GM21515 (cell line): ENCODE measurements at regions not wholly inside any gene's neighbourhood (a gene's known extent, or its start where the extent isn't known, plus 50 kb on each side); places are given as distances from the start of the nearest gene placed in this dataset.

Source experiments
- ATAC-seq: cut with Tn5 transposase; IDR thresholded peaks from one replicate; pipeline ENCODE4 v1.9.1; 2021; ENCODE audit not compliant: unreplicated experiment

DNA sequence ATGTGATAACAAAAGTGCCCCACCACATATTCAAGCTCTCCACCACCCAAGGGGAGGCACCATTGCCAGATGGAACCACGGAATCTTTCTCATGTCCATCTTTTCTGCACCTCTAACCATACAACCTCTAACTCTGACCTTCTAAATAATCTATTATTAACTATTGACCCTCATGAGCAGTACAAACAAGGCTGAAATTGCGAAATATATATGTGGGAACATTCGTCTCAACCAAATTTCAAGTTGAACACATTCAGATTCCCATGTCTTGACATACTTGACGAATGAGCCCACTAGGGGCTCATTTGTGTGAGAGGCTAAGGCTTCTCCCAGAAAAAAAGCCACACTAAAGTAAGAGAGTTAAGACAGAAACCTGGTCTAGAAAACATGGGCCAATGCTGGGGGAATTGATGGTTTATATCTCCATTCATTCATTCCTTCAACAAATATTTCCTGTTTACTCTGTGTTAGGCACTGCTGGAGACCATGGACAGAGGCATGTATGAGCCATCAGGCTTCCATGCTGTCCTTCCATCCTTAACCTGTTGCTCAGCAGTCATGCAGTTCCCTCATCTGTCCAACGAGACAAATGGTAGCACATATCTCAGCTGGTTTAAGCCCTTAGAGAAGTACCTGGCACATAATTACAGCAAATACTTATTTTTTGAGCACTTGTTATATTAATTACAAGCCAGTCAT lies 130.4 kb downstream of the ESM1 start:
- ATAC-seq, result no peak

DNA sequence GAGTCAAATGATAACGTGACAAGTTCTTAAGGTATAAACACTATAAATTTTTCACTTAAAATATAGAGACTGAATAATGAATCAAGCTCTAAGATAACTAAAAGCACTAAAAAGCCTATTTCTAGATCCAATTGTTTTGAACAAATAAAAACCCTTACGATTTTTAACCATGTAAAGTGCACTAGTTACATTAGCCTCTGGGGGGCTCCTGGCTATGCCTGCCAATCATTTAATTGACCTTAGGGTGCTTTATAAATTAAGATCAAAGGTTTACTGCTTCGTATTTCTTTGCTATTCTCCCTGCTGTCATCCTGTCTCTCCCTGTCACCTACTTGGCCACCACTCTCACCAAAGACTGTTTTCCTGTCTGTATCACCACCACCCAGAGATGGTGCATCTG lies 133.4 kb downstream of the ESM1 start:
- no peak for ATAC-seq

DNA sequence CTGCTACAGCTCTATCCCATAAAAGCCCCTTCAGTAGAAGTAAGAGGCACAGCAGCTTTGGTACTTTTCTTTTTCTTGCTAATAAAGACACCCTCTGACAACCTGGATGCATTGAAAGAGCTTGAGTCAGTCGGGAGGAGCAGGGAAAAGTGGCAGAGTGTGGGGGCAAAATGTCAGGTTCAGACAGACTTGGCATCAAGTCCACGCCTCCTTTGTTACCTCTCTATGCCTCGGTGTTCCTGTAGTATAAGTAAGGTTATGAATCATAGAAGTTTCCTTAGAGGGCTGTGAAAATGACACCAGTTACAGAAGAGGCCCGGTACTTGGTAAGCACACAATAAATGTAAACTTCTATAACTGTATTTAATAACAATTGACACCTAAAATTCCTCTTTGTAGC lies 133.9 kb downstream of the ESM1 start:
- no peak for ATAC-seq

DNA sequence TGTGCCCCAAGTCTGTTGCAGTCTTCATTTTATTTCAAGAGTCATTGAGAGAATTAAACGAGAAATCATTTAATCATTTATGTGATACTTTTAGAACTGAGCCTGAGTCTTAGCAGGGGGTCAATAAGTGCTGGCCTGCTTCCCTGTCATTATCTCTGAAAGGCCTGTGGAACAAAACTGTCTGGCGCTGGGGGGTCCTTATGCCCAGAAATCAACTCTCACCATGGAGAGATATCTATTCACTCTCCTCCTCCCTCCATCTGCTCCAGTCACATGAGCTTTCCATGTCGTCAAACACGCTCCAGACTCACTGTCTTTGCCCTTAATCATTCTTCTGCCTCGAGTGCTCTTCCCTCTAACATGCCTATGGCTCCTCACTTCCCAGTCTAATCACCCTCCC lies 136.8 kb downstream of the ESM1 start:
- ATAC-seq, result no peak

DNA sequence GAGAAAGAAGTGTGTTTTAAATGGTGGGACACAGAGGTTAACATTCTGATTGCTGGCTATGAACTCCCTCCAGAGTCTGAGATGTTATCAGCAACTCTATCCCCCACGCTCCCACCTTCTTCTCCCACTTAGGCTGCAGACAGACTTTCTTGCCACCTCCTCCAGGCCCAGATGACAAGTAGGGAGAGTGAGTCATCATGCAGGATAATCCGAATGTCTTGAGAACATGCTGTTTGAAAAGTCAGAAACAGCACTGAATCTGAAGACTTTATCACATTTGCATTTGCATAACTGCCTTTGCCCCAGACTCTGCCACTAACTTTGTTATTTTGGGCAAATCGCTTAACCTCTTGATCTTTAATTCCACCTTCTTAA lies 139.8 kb downstream of the ESM1 start:
- no peak for ATAC-seq

DNA sequence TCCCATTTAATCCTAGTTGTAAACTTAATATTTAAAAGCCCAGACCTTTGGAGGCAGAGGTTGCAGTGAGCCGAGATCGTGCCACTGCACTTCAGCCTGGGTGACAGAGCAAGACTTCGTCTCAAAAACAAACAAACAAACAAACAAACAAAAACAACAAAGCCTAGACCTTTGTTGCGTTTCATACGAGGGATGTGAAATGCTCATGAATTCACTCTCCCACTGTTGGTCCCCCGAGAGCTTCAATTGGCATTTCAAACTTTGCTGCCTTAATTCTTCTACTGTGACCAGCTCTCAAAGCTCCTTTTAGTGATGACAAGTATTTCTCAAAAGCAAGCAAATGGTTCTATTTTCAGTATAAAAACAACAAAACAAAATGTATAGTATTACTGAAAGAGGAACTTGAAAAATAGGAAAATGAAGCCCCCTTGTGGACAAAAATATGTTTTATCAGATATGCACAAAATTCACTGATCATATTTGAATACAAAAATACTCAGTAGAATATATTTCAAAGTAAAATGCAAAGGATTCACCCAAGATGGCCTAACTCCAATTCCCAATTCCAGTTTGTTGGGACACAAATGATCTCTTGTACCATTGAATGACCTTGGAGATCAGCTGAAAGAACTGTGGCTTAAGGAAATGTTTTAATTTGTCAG lies 140.4 kb downstream of the ESM1 start:
- ATAC-seq, result no peak

DNA sequence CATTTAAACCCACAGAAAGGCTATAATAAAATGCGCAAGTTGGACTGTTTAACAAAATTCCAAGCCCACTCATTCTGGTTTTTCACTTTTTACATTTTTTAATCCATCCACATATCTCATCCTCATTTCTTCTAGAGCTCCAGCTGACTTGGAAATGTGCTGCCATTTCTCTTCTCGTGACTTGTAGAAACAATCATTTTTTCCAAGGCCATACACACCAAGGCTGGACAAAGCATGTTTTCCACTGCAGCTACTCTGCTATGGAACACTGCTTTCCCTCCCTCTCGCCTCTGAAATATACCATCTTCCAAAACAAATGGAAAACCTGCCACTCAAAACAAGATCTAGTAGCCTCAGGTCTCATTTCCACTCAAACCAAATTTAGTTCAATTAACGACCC lies 141.1 kb downstream of the ESM1 start:
- ATAC-seq, result no peak

DNA sequence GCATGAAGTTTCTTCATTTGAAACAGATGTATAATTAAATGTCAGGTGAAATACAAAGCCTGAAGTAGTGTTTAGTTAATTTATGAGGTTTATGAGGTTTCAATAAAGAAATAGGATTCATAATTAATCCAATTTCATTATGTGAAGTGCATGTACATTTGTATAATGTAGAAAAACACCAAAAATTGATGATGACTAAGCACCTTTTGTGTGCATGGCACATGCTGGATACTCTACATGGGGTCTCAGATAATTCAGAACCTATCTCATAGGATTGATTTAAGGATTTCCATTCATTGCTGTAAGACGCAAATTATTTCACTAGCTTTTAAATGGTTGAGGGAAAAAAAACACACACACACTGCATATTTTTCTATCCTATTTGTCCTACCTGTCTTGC lies 143.9 kb downstream of the ESM1 start:
- ATAC-seq, result no peak

DNA sequence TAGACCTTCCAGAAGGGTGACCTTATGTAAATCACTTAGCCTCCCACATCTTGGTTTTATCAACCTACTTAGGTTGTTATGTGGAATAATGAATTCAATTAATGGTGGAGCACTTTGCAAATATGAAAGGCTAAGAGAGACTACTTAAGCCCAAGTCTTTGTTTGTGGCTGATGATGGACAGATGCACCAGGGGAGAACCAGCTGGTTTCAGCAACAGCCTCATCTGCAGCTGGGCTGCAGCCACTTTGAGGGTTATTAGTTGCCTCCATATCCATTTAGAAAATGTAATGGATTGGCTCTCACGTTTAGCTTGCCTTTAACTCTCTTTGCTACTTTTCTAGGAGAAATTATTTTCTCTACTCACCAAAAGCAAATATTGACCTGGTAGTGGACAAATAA lies 146.6 kb downstream of the ESM1 start:
- ATAC-seq, result no peak

DNA sequence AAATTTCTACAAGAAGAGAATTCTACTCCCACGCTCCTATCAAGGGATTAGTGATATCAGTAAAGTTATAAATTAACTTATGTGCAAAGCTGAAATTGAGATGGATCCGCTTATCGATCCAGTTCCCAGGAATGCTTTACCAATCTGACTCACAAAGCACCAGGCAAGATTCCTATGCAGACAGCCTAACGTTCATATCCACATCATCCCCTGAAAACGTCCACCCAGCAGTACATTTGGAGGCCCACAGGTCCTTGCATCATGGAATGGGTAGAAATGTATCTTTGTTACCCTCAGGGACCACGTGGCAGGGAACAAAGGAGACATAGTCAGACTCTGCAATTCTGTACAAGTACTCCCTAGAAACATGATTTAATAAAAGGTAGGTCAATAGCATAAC lies 147.4 kb downstream of the ESM1 start:
- no peak for ATAC-seq

DNA sequence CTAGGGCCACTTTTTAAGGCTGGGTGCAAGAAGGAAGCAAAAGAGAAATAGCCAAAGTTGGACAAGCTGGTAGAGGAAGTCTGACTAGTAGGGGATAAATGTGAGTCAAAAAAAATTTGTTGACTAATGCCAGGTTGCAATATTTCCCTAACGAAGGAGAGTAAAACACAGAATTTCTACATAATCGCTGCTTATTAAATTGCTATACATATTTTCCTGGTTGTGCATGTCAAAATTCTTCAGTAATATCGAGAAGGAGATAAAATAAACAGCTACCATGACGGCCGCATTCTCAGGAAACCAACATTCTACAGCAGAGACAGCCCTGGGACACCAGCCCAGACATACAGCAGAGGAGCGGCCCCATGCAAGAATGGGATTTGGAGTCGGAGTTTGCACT lies 148.3 kb downstream of the ESM1 start:
- no peak for ATAC-seq

DNA sequence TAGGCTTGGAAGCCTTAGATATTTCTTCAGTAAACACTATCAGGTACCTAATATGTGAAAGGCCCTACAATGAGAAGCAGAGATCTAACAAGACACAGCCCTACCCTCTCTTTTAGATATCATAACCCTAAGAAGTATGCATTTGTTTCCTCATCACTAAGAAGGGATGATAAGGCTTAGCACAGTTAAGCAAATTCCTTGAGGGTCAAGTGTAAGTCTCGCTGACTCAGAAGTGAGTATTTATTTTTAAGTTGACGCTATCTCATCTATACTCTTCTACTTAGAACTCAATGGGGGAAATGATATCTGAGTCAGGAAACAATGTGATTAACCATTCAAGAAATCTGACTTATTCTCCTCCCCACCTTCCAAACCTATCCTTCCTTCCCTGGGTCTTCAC lies 149.7 kb downstream of the ESM1 start:
- ATAC-seq, result no peak

DNA sequence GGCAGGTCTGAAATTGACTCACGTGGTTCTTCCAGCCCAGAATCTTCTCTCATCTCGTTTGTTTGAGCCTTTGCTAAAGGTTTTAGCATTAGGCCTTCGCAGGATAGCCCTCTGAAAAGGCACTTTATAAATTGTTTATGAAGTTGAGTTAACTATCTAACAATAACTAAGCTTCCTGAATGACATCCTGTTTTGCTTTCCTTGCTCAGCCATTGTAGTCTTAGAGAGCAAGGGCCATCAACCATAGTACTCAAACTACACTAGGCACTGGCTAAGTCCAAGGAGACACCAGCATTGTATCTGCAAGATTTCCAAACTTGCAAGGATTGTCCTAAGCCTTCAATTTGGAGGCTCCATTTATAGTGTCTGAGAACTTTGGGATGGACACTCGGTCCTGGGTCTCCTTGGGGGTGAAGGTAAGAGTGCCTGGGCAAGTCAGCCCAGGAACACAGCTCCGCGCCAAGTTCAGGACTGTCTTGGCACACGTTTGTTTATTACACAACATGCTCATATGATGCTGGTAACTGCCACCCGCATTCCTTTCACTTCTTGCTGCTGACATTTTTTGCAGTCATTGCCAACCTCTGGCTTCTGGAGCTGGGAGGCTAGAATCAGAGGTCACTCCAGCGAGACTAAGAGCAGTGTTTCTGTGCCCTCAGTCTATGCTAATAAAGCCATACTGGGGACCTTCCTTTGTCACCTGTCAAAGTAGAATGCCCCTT lies 151.1 kb downstream of the ESM1 start:
- ATAC-seq, result no peak

DNA sequence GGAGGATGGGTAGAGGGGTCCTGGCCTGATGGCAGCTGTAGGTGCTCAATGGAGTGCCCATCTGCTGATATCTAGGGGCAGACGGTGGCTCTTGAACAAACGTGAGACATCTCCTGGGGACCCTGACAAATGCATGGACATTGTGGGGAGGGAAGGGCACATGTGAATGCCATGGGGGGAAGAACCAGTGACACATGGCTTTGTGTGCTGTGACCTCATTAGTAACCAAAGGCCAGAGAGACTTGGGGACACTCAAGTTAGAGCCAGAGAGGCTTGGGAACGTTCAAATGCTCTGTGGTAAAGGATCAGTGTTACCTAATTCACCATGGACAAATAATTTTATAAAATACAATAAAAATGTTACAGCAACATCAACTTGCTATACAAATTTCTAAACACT lies 151.8 kb downstream of the ESM1 start:
- no peak for ATAC-seq

DNA sequence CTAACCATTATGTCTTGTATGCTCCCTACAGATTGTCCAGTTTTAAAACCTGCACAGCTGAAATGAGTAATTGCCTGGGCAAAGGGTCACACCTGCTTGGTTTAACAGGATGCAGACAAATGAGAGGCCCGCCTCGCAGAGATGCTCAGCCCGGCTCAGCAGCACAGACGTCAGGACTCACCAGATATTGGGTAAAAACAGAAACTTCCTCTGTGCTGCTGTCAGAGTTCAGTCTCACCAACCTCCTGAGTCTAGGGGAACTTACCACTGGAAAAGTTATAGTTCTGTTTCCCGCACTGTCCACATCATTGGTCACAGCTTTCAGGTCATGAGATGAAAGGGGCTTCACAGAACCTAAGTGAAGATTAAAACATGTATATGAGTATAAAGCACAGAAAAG lies 152.5 kb downstream of the ESM1 start:
- ATAC-seq, result no peak

DNA sequence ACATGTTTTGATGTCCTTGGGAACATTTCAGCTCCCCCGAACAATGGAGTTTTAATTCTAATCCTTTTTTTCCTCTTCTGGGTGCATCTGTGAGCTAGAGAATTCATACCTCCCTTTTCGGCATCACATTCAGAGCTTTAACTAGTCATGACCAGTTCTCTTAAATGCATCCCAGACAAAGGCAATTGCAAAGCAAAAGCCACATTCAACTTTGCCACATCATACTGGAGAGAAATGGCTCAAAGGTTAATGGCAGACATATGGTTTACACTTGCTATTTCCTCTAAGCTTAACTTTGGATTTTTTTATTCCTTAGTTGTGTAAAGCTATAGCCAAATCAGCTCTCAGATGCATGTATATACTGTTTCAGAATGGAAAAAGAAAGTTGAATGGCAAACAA lies 153.3 kb downstream of the ESM1 start:
- ATAC-seq, result no peak

DNA sequence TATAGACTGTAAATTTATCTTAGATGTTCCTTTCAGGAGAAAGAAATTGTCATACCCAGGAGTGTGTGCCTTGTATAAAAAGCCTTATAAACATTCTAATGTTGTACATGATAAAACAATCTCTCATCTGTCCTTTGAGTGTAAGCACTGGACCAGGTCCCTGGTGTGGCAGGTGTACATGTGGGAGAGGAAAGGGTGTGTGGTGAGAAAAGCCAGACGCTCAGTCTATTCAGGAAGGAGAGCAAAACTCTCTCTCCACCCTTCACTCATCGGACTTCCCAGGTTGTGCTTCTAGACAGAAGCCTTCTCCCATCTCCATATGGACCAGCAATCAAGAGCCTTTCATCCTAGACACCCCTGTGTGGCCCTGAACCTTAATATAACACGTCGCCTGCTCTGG lies 154.2 kb downstream of the ESM1 start:
- no peak for ATAC-seq

DNA sequence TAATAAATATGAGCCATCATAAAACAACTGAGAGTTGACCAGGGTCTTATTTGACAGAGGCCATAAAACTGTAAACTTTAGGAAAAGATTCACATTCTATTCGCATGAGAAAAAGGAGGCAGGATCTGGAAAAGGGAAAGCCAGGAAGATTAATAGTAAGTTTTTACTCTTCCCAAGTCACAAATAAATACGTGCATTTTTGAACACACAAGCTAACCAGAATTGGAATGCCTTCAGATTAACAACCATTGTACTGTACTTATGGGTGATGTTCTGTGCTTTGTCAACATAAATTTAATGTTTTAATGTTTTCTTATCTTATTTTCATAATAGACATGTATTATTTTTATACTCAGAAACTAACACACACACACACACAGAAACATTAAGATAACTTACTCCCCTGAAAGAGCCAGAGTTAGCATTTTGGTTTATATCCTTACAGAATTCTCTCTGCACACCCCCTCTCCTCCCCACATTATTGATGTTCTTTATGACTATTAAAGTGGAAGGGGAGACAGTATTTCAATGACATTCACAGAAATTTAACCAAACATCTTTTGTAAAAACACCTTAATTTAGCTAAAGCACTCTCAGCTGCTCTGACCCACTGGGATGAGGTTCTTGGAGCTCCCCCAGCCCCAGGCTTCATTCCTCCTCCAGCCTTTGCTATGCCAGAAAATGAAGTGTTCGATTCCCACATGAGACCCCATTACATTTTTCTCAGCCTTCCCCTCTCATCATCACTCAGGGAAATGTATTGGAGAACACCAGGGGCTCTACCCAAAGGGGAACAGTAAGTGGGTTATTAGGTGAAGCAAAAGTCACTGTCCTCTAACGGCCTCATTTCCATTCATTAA lies 155.5 kb downstream of the ESM1 start:
- no peak for ATAC-seq

DNA sequence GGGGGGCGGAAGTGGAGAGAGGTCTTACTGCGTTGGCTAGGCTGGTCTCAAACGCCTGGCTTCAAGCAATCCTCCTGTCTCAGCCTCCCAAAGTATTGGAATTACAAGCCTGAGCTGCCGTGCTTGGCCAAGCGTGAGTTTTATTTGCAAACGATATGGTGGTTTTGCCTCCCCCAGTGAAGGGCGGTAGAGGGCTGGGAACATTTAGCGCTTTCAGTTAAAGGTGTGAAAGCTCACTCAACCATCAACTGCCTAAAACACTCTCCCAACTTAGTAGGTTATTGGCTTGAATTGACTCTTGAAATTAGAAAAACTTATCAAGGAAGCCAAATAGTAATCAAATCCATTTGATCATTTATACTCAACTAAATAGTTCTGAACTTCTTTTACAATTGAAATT lies 156.3 kb downstream of the ESM1 start:
- no peak for ATAC-seq

DNA sequence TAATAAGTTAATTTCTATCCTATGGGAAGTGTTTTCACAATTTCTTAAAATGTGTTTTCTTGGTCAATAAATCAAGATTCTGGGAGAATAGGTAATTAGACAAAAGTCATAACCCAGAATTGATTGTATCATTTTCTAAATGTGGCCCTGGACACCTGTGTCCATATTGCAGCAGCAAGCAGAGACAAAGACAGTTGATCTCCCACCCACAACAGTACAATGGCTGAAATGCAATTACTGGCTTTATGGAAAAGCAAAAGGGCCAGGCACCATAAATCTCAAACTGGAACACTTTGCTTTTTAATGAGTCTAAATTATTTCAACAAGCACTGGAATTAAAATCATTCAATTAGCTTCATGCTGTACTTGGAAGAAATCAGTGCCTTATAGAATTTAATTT lies 157.2 kb downstream of the ESM1 start:
- ATAC-seq, result no peak

DNA sequence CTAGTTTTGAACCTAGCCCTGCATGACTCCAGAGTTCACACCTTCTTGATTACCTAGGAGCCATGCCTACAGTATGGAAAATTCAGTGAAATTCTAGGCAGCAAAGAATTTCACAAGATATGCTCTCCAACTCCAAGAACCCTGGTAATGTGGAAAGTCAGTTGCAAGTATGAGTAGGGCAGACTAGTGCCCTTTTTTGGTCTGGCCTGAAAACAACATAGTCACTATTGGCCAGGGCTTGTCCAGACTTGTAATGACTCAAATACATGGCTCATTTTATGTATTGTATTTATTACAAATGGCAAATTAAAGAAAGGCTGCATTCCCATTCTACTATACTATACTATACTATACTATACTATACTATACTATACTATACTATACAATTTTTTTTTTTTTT lies 160.4 kb downstream of the ESM1 start:
- ATAC-seq, result no peak

DNA sequence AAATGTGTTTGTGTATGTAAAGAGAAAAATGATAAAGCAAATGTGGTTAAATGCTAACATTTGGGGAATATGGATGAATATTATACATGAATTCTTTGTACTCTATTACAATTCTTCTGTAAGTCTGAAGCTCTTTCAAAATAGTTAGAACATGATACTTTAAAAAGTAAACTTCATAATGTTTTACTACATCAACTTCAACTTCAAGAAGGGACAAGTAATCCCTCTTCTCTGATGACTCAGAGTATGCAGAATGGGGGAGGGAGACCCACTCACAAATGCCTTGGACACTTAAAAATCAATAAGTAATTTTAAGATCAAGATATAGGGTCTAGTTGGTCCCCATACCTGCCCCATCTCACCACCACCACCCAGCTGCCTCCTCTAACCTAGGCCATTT lies 162.4 kb downstream of the ESM1 start:
- no peak for ATAC-seq
